ENCODE measurements at regions not wholly inside any gene's neighbourhood (a gene's known extent, or its start where the extent isn't known, plus 50 kb on each side); places are given as distances from the start of the nearest gene placed in this dataset.
"Not testable (repeated sequence)": the region's sequence is repeated elsewhere in the genome, so short reads cannot be mapped to it uniquely, and the experiment has no call there.

DNA sequence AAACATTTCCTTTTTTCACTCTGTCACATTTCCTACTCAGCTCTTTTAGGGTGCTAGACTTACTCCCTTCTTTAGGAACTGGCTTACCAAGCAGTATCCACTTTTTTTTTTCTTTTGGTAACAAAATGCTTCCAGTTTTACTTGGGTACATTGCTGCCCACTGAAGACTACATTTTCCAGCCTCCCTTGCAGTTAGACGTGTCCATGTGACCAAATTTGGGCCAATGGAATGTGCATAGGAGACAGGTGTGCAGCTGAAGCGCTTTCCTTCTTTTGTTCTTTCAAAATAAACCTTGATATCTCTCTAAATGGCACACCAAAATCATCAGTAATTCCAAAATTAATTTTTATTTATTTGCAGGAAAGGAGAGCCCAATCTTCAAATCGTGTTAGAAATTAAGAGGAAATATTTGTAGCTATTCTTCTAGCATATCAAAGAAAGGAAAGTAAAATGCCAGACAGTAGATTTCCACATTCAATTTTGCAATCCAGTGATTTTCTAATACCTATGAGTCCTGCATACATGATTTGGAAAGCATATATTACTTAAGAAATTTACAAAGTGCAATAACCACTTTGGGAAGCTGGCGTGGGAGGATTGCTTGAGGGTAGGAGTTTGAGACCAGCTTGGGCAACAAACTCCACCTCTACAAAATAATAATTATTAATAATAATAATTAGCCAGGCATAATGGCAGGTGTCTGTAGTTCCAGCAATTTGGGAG, 422.0 kb upstream of the FRG2C start:
- no peak for DNase-seq (ENCODE audit: low spot score)

DNA sequence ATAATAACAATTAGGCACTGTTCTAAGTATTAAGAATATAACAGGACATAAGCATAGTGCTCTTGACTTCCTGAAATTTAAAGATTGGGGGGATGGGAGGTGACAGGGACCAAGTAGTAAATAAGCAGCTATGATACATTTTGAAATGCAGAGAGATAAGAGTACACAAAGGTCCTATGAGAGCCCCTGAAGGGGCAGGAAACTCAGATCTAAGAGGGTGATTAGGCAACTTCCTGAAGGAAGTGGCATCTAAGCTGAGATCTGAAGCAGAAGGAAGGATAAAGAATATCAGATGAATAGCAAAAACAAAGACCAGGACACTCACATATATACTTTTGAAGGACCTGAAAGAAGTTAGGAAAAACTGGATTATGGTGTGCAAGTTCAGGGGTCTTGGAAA, 415.2 kb upstream of the FRG2C start:
- DNase-seq (ENCODE audit: low spot score): no peak

DNA sequence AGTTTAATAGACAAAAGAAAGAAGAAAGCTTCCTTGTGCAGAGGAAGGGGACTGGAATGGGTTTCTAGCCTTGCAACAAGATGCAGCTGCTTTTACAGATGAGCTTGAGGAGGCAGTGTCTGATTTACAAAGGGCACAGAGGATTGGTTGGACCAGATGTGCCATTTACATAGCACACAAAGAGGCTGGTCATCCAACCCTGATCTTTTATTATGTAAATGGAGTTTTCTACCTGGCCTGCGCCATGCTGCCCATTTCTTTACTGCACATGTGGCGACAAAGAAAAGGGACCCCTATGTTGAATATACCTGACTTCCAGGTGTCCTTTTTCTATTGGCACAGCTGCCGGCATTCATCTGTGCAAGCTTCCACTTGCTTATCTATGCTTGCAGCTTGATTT, 409.4 kb upstream of the FRG2C start:
- DNase-seq (ENCODE audit: low spot score): no peak

DNA sequence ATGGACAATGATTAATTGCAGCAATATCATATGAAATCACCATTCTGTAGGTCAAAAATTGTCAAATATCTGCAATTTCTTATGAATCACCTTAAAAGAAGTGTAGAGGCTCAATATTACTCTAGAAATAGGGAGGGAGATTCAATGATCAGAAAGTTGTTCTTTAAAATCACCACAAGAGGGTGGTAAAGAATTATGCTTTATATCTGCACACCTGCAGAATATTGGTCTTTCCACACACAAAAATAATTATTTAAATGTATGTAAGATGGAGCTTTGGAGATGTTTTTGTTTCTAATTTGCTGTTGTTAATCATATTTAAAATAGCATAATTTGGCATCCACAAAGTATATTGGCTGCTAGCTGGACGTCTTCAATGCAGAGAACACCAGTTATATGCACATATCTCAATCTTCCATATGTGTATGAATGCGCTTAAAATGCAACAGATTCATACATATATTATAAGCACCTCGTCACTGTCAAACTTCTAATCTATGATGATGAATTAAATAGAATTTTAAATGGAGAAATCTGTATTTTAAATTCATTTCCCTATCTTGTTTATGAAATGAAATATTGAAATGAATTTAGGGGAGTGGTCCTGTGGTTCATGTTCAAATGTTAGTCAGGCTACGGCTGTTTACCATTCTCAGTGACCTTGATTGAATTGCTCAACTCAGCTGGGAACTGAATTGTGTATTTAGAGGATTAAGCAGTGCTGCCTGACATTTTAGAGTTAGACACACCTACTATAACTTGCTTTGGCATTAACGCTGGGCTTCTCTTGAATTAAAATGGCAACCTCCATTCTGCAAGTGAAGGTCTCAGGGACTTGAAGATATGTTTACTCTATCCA, 405.1 kb upstream of the FRG2C start:
- peak; percentile 55 for DNase-seq (ENCODE audit: low spot score)

DNA sequence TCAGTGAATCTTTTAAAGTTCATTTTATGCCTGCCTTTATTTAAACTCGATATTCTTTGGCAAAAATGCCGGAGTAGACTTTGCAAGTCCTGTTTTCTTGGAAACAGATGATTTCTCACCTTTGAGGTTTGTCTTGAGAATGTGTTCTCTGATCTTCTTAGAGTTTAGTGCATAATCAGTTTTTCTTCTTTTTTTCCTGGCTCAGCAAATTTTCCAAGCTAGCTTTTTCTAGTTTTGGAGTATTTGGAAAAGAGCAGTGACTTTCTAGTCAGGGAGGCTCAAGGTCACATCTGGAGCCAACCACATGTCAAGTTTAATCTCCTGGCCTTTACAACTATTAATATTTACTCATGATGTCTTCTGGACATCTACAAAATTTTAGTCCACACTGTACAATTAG, 403.2 kb upstream of the FRG2C start:
- not testable (repeated sequence) for DNase-seq (ENCODE audit: low spot score)

DNA sequence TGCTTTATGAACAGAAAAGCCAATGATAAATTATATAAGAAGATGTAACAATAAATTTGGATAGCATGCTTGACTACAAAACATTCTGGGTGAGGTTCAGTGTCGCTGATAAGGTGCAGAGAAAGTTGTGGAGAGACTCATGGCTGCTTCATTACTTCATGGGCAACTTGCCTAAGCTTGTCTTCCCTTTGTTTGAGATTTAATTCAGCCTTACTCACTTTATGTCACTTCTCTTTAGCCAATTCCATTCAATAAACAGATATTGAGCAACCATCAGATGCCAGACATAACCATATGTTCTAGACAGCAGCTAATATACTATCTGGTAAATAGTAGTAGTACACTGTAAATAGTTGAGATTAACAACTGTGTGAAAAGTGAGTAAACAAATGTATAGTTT, 401.5 kb upstream of the FRG2C start:
- no peak for DNase-seq (ENCODE audit: low spot score)

DNA sequence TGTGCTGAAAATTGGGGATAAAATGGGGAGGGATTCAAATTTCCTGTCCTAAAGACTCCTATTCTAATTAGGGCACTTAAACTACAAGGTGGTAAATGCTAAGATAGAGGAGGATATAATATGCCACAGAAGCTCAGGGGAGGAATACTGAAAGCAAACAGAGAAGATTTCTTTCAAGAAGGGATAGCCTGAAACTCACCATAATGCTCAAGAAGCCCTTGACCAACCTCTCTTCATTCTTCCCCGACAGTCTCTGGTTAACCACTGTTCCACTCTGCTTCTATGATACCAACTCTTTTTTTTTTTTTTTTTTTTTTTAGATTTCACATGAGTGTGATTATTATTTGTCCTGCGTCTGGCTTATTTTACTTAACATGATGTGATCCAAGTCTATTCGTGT, 398.2 kb upstream of the FRG2C start:
- DNase-seq (ENCODE audit: low spot score): no peak

DNA sequence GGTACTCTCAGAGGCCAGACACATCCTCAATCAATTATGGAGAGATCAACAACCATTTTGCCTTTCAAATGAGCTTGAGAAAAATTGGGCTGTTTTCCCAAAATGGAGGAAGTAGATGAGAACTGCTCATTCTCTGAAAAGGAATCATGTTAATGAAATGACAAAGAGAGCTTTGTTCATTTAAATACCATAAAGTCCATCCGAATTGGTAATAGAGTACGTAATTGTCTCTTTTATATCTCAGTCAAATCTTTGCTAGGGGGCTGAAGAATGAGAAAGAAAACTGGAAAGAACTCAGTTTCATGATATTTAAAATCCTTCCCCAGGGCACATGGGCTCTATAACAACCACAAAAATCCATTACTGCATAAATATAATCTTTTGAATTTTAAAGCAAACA, 395.6 kb upstream of the FRG2C start:
- DNase-seq (ENCODE audit: low spot score): not testable (repeated sequence)

DNA sequence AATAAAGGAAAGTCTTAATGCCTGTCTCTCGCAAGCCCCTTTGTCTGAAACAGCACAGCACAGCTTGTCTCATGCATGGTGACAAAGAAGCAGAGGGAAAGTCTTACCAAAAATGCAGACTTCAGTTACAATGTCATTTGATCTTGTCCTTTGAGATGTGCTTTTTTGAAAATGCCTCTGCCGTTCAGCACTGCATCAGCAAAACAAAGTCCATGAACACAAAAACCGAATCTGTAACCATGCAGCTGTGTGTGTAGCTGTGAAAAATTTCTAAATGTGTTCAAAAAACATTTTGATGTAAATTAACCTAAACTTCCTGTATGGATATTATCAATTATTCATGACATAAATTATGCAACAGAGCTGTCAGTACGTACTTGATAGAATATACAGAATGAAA, 391.9 kb upstream of the FRG2C start:
- DNase-seq (ENCODE audit: low spot score): not testable (repeated sequence)

DNA sequence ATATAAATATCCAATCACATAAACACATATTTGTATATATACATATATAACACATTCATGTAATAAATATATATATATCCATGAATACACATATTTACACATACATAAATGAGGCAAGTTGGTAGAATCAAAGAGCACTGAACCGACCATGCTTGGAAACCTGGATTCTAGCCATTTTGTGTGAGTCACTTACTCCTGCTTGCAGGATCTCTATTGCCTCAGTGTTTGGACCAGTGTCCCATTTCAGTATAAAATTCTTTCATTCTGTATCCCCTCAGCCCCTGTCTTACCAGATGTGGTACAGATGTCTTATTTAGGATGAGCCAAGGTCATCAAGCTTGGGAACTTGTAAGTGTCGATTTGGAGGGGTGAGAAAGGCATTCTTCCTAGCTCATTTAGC, 391.4 kb upstream of the FRG2C start:
- DNase-seq (ENCODE audit: low spot score): peak; percentile 9

DNA sequence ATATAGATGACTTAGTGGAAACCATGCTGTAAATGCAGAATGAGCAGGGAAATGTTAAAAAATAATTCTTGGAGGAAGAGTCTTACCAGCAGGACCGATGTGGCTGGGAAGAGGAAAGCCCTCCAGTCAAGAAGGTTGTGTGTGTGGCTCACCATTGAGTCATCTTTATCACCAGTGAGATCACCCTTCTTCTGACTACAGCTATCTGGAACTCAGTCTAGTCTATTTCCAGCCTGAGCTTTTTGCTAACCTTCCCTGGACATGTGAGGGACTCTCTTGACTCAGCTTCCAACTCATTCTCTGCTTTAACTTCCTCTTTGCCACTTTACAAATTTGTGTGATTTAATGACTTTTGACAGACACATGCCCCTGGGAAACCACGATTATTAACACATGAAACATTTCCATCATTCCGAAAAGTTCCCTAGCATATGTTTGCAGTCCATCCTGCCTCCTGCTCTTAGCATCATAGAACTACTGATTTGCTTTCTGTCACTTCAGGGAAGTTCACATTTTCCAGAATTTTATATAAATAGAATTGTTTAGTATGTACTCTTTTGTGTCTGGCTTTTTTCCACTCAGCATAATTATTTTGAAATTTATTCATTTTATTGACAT, 378.5 kb upstream of the FRG2C start:
- DNase-seq (ENCODE audit: low spot score): peak; percentile 77

DNA sequence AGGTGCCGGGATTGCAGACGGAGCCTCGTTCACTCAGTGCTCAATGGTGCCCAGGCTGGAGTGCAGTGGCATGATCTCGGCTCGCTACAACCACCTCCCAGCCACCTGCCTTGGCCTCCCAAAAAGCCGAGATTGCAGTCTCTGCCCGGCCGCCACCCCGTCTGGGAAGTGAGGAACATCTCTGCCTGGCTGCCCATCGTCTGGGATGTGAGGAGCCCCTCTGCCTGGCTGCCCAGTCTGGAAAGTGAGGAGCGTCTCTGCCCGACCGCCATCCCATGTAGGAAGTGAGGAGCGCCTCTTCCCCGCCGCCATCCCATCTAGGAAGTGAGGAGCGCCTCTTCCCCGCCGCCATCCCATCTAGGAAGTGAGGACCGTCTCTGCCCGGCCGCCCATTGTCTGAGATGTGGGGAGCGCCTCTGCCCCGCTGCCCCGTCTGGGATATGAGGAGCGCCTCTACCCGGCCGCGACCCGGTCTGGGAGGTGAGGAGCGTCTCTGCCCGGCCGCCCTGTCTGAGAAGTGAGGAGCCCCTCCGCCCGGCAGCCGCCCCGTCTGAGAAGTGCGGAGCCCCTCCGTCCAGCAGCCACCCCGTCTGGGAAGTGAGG, 375.1 kb upstream of the FRG2C start:
- not testable (repeated sequence) for DNase-seq (ENCODE audit: low spot score)

DNA sequence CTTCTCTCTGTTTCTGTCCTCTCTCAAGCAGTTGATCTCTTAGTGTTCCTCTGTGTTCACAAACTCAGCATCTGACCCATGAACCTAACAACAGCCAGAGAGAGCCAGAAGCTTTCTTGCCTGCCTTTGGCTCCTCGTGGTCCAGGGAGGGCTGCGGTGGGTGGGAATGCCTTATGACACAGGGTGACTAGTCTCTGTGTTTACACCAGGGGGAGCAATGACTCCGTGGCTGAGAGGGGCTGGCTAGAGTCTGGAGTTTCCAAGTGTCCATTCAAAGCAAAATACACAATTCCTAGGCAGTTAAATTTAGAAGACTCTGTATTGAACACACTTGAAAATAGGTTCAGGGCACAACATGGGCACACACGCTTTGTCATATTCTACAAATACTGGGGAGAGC, 370.0 kb upstream of the FRG2C start:
- DNase-seq (ENCODE audit: low spot score): peak; percentile 20

DNA sequence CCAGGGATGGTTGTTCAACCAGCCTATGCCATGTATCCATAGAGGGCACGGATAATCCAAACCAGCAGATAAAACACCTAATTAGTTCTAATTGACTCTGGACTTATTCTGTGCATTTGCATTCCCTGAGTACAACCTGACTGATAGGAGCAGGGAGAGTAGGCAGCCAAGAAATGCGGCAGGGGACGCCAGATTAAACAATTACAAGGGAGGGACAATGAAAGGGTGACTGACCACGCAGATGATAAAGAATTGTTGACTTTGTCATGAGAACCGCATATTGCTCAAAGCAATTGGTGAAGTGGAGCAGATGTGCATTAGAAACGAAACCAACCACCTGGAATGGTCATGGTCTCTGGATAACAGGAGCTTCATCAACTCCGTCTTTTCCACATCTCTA, 369.1 kb upstream of the FRG2C start:
- no peak for DNase-seq (ENCODE audit: low spot score)

DNA sequence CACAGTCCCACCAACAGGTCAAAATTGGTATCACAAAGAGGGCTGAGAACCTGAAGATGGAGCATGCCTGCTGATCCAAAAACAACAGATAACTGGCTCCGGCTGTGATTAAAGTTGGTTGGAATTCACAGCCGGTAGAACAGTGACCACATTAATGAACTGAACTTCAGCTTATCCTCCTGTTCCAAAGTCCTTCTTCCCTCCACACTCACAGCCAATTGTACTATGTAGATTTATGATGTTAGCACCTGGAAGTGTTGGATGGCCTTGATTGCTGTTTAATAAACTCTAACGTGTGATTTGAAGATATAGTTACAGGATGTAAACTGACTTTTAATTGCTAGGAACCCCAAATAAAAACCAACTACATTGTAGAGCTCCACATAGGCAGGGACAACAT, 367.3 kb upstream of the FRG2C start:
- no peak for DNase-seq (ENCODE audit: low spot score)

DNA sequence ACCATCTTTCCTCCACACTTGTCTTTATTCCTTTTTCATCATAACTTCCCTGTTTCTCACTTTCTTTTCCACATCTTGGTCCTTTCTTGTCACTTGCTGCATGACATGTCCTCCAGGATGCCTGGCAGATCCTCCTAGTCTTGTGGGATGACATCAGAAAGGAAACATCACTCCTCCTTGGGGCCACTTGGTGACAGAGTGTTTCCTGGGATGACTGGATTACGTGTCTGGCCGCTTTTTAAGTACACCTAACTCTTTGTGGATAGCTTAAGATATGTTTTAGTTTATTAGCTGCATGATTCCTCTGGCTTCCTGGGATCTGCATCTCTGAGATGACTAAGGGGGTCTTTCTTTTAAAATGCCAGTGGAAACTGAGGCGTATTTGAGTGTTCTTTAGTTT, 363.5 kb upstream of the FRG2C start:
- DNase-seq (ENCODE audit: low spot score): no peak

DNA sequence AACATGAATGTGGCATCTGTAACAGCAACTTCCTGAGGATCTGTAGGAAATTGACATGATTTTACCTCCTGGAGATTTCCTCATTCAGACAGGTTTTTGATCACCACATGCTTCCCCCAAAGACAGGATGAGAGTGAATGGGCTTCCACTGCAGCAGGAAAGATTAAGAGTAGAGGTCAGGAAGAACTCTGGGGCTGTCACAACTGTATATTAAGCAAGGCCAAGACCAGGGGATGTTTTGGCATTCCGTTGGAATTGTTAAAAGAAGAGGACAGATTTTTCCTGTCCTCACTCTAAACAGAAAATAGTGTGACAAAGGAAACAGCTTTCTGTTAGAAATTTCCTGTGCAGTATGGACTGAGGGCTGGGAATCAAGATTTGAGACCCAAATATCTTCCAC, 363.1 kb upstream of the FRG2C start:
- not testable (repeated sequence) for DNase-seq (ENCODE audit: low spot score)

DNA sequence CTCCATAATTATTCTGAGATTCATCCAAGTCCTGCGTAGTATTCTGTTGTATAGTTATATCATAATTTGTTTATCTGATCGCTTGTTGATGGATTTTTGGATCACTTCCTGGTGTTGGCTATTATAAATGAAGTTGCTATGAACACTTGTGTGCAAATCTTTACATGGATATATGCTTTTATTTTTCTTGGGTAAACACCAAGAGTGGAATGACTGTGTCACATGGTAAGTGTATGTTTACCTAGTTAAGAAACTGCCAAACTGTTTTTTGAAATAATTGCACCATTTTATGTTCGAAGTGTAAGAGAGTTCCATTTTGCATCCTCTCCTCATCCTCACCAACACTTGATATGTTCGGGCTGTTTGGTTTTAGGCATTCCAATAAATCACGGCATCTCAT, 360.4 kb upstream of the FRG2C start:
- DNase-seq (ENCODE audit: low spot score): no peak

DNA sequence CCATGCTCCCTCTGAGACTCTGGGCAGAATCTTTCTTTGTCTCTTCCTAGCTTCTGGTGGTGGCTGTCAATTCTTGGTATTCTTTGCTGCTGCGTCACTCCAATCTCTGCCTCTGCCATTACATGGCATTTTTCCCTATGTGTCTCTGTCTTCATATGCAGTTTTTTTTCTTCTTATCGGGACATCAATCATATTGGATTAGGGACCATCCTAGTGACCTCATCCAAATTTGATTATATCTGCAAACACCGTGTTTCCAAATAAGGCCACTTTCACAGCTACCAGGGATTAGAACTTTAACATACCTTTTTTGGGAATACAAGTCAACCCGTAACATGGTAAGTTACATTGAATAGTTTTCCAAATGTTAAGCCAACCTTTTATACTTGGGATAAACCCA, 358.2 kb upstream of the FRG2C start:
- DNase-seq (ENCODE audit: low spot score): no peak

DNA sequence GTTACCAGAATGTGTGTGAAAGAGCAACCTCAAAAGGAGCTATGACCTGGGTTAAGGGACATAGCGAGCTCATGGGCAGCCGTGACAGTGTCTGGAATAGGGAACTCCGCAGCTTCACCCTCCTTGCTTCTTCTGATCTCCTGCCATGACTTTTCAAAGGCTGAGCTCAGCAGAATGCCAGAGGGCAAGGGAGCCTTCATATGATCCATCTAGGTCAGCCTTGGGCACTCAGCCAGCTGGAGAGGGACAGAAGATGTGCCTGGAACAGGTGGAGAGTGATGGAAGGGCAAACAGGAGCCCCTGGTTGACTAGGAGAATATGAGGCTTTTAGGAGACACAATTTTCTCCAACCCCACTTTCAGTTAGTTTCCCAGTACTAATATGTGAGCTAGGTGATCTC, 352.8 kb upstream of the FRG2C start:
- not testable (repeated sequence) for DNase-seq (ENCODE audit: low spot score)

DNA sequence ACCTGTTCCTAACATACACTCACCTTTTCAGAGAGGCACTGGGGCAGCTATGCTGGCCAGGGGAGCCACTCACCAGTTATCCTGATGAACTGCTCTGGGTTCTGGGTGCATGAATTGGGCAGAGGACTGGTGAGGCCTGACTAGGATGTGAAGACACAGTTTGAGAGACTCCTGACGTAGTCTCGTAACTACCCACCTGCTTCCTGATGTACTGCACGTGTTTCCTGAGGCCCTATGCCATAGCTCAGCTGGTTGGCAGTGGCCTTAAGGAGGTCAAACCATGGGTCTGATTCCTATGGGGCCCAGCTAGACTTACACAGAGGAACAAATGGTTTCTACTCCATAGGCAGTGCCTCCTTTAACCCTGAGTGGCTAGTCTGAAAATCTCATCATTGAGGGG, 351.7 kb upstream of the FRG2C start:
- not testable (repeated sequence) for DNase-seq (ENCODE audit: low spot score)

DNA sequence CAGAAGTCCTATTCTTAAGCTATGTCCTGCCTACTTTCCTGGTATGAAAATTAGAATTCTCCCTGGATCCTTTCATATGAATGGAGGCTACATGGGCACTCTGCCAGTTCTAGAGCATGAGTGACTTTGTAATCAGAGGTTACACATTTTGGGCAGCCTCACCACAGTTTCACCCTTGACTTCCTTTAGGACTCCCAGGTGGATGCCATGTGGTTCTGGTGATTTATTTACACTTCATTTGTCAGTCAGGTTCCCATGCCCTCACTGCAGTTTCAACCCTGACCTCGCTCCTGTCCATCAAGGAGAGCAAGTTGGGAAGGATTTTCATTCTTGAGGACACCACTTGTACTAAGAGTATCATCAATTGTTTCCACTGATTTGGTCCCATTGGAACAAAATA, 344.4 kb upstream of the FRG2C start:
- DNase-seq (ENCODE audit: low spot score): not testable (repeated sequence)

DNA sequence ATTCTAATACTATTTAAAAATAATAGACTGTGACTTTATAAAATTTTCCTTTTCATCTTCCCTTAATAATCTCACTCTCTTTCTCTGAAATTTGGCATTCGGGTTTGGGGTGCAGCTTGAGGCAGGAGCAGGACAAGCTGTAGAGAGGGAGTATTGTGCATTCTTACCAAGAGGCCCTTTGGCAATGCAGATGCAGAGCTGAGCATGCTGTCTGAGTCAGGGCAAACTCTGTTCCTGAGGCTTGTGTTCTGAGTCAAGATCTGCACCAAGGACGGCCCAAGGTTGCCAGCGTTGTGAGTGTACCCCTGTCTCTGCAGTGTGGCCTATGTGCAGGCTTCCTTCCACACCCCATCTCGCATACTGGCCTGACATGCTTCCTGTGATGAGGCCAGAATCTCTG, 343.8 kb upstream of the FRG2C start:
- DNase-seq (ENCODE audit: low spot score): no peak
